ENCODE measurements at regions not wholly inside any gene's neighbourhood (a gene's known extent, or its start where the extent isn't known, plus 50 kb on each side); places are given as distances from the start of the nearest gene placed in this dataset.

DNA sequence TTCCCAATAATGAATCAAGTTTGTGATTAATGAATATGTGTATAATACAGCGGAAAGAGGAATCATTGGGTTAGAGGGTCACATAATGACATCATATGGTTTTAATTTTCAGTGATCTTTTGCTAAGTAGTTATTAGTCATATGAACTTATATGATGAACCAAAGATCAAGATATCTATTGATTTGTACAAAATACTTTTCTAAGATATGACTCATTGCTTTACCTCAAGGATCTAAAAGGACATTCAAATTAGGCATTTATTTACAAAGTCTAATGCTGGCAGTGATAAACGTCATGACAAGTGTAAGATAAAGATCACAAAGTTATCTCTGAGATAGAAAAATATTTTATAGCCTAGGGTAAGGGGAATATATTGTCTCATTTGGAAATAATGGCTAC lies 417.8 kb downstream of the RPL10L start:
- no peak overlapping the region for H3K27ac ChIP-seq (ENCODE audit: low read depth, low read length)
- ChIA-PET POLR2A (no interaction called here), CTCF (no interaction called here)
- peaks cover 4% of the 10 kb centered on the region for H3K9me3 ChIP-seq (ENCODE audit: control insufficient read depth, insufficient read depth, low read length)
- no peak overlapping the region for H3K4me3 ChIP-seq (ENCODE audit: low read depth, low read length)
- no peak for DNase-seq (ENCODE audit: low read depth, low spot score)
- TF ChIP-seq, protein P1, sequence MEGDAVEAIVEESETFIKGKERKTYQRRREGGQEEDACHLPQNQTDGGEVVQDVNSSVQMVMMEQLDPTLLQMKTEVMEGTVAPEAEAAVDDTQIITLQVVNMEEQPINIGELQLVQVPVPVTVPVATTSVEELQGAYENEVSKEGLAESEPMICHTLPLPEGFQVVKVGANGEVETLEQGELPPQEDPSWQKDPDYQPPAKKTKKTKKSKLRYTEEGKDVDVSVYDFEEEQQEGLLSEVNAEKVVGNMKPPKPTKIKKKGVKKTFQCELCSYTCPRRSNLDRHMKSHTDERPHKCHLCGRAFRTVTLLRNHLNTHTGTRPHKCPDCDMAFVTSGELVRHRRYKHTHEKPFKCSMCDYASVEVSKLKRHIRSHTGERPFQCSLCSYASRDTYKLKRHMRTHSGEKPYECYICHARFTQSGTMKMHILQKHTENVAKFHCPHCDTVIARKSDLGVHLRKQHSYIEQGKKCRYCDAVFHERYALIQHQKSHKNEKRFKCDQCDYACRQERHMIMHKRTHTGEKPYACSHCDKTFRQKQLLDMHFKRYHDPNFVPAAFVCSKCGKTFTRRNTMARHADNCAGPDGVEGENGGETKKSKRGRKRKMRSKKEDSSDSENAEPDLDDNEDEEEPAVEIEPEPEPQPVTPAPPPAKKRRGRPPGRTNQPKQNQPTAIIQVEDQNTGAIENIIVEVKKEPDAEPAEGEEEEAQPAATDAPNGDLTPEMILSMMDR (IDR thresholded peaks at IDR 0.05; ENCODE audit: low read depth, low read length): no peak
- H3K27me3 ChIP-seq (ENCODE audit: control insufficient read depth, insufficient read depth, low read length): no peaks in the 10 kb centered on the region

GRCh38 chr14:46230540-46230939 lies 421.0 kb downstream of the RPL10L start:
- Histone ChIP-seq H3K27me3 (ENCODE audit: control insufficient read depth, insufficient read depth, low read length) (no peaks in the 10 kb centered on the region), H3K27ac (ENCODE audit: low read depth, low read length) (no peak overlapping the region), H3K9me3 (ENCODE audit: control insufficient read depth, insufficient read depth, low read length) (peaks cover 4% of the 10 kb centered on the region), H3K4me3 (ENCODE audit: low read depth, low read length) (no peak overlapping the region)
- TF ChIP-seq, protein P1 (IDR thresholded peaks at IDR 0.05; ENCODE audit: low read depth, low read length): no peak
- CTCF ChIA-PET: no interaction called here
- DNase-seq (ENCODE audit: low read depth, low spot score): no peak
- POLR2A ChIA-PET: no interaction called here

GRCh38 chr14:46215801-46216200 lies 435.8 kb downstream of the RPL10L start:
- Histone ChIP-seq H3K9me3 (ENCODE audit: control insufficient read depth, insufficient read depth, low read length) (peaks cover 4% of the 10 kb centered on the region; the same call in 1 of the 2 replicates), H3K4me3 (ENCODE audit: low read depth, low read length) (no peak overlapping the region), H3K27me3 (ENCODE audit: control insufficient read depth, insufficient read depth, low read length) (no peaks in the 10 kb centered on the region), H3K27ac (ENCODE audit: low read depth, low read length) (no peak overlapping the region)
- ChIA-PET CTCF (no interaction called here), POLR2A (no interaction called here)
- TF ChIP-seq, protein P1 (IDR thresholded peaks at IDR 0.05; ENCODE audit: low read depth, low read length): no peak
- DNase-seq (ENCODE audit: low read depth, low spot score): no peak

GRCh38 chr14:46198676-46199075 lies 452.9 kb downstream of the RPL10L start:
- Histone ChIP-seq H3K9me3 (ENCODE audit: control insufficient read depth, insufficient read depth, low read length) (peaks cover 6% of the 10 kb centered on the region; the same call in 1 of the 2 replicates), H3K4me3 (ENCODE audit: low read depth, low read length) (no peak overlapping the region), H3K27ac (ENCODE audit: low read depth, low read length) (no peak overlapping the region), H3K27me3 (ENCODE audit: control insufficient read depth, insufficient read depth, low read length) (no peaks in the 10 kb centered on the region)
- POLR2A ChIA-PET: no interaction called here
- TF ChIP-seq, protein P1 (IDR thresholded peaks at IDR 0.05; ENCODE audit: low read depth, low read length): no peak
- no peak for DNase-seq (ENCODE audit: low read depth, low spot score)
- CTCF ChIA-PET: no interaction called here

GRCh38 chr14:46197856-46198255 lies 453.7 kb downstream of the RPL10L start:
- H3K27me3 ChIP-seq (ENCODE audit: control insufficient read depth, insufficient read depth, low read length): no peaks in the 10 kb centered on the region
- ChIA-PET POLR2A (no interaction called here), CTCF (no interaction called here)
- no peak for DNase-seq (ENCODE audit: low read depth, low spot score)
- peaks cover 6% of the 10 kb centered on the region; the same call in 1 of the 2 replicates for H3K9me3 ChIP-seq (ENCODE audit: control insufficient read depth, insufficient read depth, low read length)
- no peak overlapping the region for H3K4me3 ChIP-seq (ENCODE audit: low read depth, low read length)
- H3K27ac ChIP-seq (ENCODE audit: low read depth, low read length): no peak overlapping the region
- TF ChIP-seq, protein P1 (IDR thresholded peaks at IDR 0.05; ENCODE audit: low read depth, low read length): no peak

Data from AG04450 (cell line).